HepG2 (cell line): ENCODE measurements at regions not wholly inside any gene's neighbourhood (a gene's known extent, or its start where the extent isn't known, plus 50 kb on each side); places are given as distances from the start of the nearest gene placed in this dataset.
A peak's percentile ranks its signal among the peaks of the same experiment; 100 is the strongest.

Experiments used
- ETV5 ChIP-seq: IDR thresholded peaks from 2 replicates; pipeline ENCODE4 v1.6.1; 2018; ENCODE audit warnings: missing biosample characterization, missing genetic modification reagents, inconsistent platforms, borderline replicate concordance
- FOXJ3 ChIP-seq: sonication (generic); formaldehyde crosslinking; IDR thresholded peaks from 2 replicates; pipeline ENCODE4 v1.4.0; 2020; ENCODE audit warnings: missing genetic modification reagents, mild to moderate bottlenecking, borderline replicate concordance
- HNRNPK ChIP-seq: fragments of 200-400 bp; formaldehyde crosslinking; IDR thresholded peaks from 2 replicates; pipeline ENCODE4 v1.6.1; 2018; ENCODE audit warnings: low read length, low read depth, moderate library complexity, mild to moderate bottlenecking; ENCODE audit not compliant: poor library complexity, severe bottlenecking
- KLF15 ChIP-seq: sonication (generic); formaldehyde crosslinking; IDR thresholded peaks from 2 replicates; pipeline ENCODE4 v1.8.1; 2023; ENCODE audit warnings: borderline replicate concordance, mild to moderate bottlenecking, inconsistent platforms, missing genetic modification reagents, mixed read lengths
- MIXL1 ChIP-seq: IDR thresholded peaks from 2 replicates; pipeline ENCODE4 v1.6.1; 2016
- SOX13 ChIP-seq, 3 experiments: fragments of 450-650 bp in 1 of 3; sonication (generic) in 1 of 3; formaldehyde crosslinking in 1 of 3; IDR thresholded peaks in 2 of 3; conservative IDR thresholded peaks in 1 of 3; 2 replicates each; pipeline versions ENCODE4 v1.5.0 to v1.6.1; 2016 to 2020; ENCODE audit warnings: antibody characterized with exemption in 1 of 3, mild to moderate bottlenecking in 1 of 3, missing compliant biosample characterization in 1 of 3, missing genetic modification reagents in 1 of 3, moderate library complexity in 1 of 3
- SPEN ChIP-seq: sonication (generic); formaldehyde crosslinking; IDR thresholded peaks from 2 replicates; pipeline ENCODE4 v1.5.1; 2020; ENCODE audit warnings: low read depth, mild to moderate bottlenecking, missing genetic modification reagents
- TEAD3 ChIP-seq: optimal IDR thresholded peaks from 2 replicates; pipeline ENCODE3; 2016; ENCODE audit warnings: borderline replicate concordance
- ZNF468 ChIP-seq: sonication (generic); formaldehyde crosslinking; IDR thresholded peaks from 2 replicates; pipeline ENCODE4 v1.8.0; 2022; ENCODE audit warnings: mild to moderate bottlenecking, moderate library complexity, missing genetic modification reagents
- ZNF614 ChIP-seq: IDR thresholded peaks from 2 replicates; pipeline ENCODE4 v1.6.1; 2018; ENCODE audit warnings: missing biosample characterization, missing genetic modification reagents, inconsistent platforms, borderline replicate concordance
- TF ChIP-seq, protein P1 (sequence below), 2 experiments: fragments of 450-650 bp in 1 of 2; sonication (generic) in 1 of 2; formaldehyde crosslinking in 1 of 2; IDR thresholded peaks; 2 replicates each; pipeline versions ENCODE4 v1.6.1 to v1.8.0; 2016 to 2022; ENCODE audit warnings: antibody characterized with exemption in 1 of 2, mild to moderate bottlenecking in 1 of 2, missing genetic modification reagents in 1 of 2
- TF ChIP-seq, protein P2 (sequence below): sonication (generic); formaldehyde crosslinking; conservative IDR thresholded peaks from 2 replicates; pipeline ENCODE4 v1.4.0; 2020; ENCODE audit warnings: missing genetic modification reagents
- TF ChIP-seq, protein P3 (sequence below): sonication (generic); formaldehyde crosslinking; IDR thresholded peaks from 2 replicates; pipeline ENCODE4 v1.5.1; 2020; ENCODE audit warnings: mild to moderate bottlenecking, missing genetic modification reagents
- TF ChIP-seq, protein P4 (sequence below), 2 experiments: fragments of 450-650 bp in 1 of 2; sonication (generic) in 1 of 2; formaldehyde crosslinking; IDR thresholded peaks; 2 replicates each; pipeline versions ENCODE4 v1.5.0 to v1.8.0; 2020 to 2022; ENCODE audit warnings: mild to moderate bottlenecking in 1 of 2, missing genetic modification reagents in 1 of 2

- TF ChIP-seq, protein P1, sequence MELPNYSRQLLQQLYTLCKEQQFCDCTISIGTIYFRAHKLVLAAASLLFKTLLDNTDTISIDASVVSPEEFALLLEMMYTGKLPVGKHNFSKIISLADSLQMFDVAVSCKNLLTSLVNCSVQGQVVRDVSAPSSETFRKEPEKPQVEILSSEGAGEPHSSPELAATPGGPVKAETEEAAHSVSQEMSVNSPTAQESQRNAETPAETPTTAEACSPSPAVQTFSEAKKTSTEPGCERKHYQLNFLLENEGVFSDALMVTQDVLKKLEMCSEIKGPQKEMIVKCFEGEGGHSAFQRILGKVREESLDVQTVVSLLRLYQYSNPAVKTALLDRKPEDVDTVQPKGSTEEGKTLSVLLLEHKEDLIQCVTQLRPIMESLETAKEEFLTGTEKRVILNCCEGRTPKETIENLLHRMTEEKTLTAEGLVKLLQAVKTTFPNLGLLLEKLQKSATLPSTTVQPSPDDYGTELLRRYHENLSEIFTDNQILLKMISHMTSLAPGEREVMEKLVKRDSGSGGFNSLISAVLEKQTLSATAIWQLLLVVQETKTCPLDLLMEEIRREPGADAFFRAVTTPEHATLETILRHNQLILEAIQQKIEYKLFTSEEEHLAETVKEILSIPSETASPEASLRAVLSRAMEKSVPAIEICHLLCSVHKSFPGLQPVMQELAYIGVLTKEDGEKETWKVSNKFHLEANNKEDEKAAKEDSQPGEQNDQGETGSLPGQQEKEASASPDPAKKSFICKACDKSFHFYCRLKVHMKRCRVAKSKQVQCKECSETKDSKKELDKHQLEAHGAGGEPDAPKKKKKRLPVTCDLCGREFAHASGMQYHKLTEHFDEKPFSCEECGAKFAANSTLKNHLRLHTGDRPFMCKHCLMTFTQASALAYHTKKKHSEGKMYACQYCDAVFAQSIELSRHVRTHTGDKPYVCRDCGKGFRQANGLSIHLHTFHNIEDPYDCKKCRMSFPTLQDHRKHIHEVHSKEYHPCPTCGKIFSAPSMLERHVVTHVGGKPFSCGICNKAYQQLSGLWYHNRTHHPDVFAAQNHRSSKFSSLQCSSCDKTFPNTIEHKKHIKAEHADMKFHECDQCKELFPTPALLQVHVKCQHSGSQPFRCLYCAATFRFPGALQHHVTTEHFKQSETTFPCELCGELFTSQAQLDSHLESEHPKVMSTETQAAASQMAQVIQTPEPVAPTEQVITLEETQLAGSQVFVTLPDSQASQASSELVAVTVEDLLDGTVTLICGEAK (IDR thresholded peaks at IDR 0.05) = no peak
- TF ChIP-seq, protein P1 (CRISPR knock-in tag; IDR thresholded peaks at IDR 0.05) = peak; percentile 37; the same call in 1 of the 2 replicates
- TF ChIP-seq, protein P2, sequence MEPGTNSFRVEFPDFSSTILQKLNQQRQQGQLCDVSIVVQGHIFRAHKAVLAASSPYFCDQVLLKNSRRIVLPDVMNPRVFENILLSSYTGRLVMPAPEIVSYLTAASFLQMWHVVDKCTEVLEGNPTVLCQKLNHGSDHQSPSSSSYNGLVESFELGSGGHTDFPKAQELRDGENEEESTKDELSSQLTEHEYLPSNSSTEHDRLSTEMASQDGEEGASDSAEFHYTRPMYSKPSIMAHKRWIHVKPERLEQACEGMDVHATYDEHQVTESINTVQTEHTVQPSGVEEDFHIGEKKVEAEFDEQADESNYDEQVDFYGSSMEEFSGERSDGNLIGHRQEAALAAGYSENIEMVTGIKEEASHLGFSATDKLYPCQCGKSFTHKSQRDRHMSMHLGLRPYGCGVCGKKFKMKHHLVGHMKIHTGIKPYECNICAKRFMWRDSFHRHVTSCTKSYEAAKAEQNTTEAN (CRISPR knock-in tag) = peak; percentile 50; the same call in 1 of the 2 replicates
- TF ChIP-seq KLF15 (no peak), ETV5 (peak; percentile 63; the same call in 1 of the 2 replicates), SOX13 (IDR thresholded peaks at IDR 0.05) (no peak), SOX13 (CRISPR knock-in tag; conservative IDR thresholded peaks at IDR 0.05 in 1 of 2, IDR thresholded peaks at IDR 0.05 in 1 of 2) (peak in 1 of 2 experiments; percentile 82; a peak in 2 of 4 replicates), ZNF614 (CRISPR knock-in tag) (peak; percentile 51; the same call in 1 of the 2 replicates), SPEN (CRISPR knock-in tag) (0 out of 2 replicates have a peak, but pooled peaks have one; percentile 47), HNRNPK (no peak), TEAD3 (peak; percentile 71), MIXL1 (peak; percentile 68), FOXJ3 (CRISPR knock-in tag) (peak; percentile 85; the same call in 1 of the 2 replicates), ZNF468 (CRISPR knock-in tag) (no peak)
- TF ChIP-seq, protein P3, sequence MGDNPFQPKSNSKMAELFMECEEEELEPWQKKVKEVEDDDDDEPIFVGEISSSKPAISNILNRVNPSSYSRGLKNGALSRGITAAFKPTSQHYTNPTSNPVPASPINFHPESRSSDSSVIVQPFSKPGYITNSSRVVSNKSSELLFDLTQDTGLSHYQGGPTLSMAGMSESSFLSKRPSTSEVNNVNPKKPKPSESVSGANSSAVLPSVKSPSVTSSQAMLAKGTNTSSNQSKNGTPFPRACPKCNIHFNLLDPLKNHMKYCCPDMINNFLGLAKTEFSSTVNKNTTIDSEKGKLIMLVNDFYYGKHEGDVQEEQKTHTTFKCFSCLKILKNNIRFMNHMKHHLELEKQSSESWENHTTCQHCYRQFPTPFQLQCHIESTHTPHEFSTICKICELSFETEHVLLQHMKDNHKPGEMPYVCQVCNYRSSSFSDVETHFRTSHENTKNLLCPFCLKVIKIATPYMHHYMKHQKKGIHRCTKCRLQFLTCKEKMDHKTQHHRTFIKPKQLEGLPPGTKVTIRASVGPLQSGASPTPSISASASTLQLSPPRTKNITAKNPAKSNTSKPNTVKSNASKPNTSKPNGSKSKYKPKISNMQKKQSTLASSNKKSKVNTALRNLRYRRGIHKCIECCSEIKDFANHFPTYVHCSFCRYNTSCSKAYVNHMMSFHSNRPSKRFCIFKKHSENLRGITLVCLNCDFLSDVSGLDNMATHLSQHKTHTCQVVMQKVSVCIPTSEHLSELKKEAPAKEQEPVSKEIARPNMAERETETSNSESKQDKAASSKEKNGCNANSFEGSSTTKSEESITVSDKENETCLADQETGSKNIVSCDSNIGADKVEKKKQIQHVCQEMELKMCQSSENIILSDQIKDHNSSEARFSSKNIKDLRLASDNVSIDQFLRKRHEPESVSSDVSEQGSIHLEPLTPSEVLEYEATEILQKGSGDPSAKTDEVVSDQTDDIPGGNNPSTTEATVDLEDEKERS (CRISPR knock-in tag) = no peak
- TF ChIP-seq, protein P4, sequence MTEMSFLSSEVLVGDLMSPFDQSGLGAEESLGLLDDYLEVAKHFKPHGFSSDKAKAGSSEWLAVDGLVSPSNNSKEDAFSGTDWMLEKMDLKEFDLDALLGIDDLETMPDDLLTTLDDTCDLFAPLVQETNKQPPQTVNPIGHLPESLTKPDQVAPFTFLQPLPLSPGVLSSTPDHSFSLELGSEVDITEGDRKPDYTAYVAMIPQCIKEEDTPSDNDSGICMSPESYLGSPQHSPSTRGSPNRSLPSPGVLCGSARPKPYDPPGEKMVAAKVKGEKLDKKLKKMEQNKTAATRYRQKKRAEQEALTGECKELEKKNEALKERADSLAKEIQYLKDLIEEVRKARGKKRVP (CRISPR knock-in tag; IDR thresholded peaks at IDR 0.05) = peak in 1 of 2 experiments; percentile 54; a peak in 1 of 4 replicates
These were observed 75.1 kb upstream of the B3GAT2 start (continued) for GRCh38 chr6:71031912-71032311.
